ENCODE measurements at regions not wholly inside any gene's neighbourhood (a gene's known extent, or its start where the extent isn't known, plus 50 kb on each side); places are given as distances from the start of the nearest gene placed in this dataset.

DNA sequence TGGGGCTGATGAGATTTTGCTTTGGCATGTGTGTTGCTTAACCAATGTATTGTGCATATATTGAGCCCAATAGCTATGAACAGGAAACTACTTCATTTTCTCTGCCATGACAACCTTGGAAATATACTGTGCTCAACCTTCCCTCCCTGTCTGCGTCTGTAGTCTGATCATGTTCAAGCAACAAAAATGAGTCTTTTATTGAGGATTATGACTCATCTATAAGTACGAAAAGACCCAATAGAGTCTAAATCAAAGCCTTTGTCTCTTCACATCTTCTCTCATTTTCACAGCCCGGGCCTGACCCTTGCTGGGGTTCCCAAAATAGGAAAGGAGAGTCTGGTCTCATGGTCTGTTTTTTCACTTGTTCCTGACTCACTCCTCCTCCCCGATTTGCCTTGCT, 158.2 kb downstream of the CAND1 start:
- Histone ChIP-seq H2BK5ac (ENCODE audit: low read depth, low read length, poor library complexity, severe bottlenecking) (no peak overlapping the region), H3K14ac (replicated peaks; ENCODE audit: low read depth, low read length) (no peak overlapping the region), H2AFZ (replicated peaks; ENCODE audit: low read length, poor library complexity) (no peak overlapping the region), H3K18ac (ENCODE audit: low read depth, low read length) (no peak overlapping the region), H3K4me3 (ENCODE audit: insufficient read depth, low read depth, low read length) (no peak overlapping the region), H3K79me1 (ENCODE audit: low read depth in 1 of 2, low read length in 2 of 2) (no peaks in the 10 kb centered on the region), H3K27ac (ENCODE audit: insufficient read depth, low read length) (no peak overlapping the region), H3K9me1 (ENCODE audit: insufficient read depth, low read length) (peaks cover 4% of the 10 kb centered on the region; the same call in 1 of the 2 replicates), H2BK20ac (ENCODE audit: low read depth, low read length) (no peak overlapping the region), H3K36me3 (ENCODE audit: control insufficient read depth, insufficient read depth, low read length) (no peaks in the 10 kb centered on the region), H3K23ac (ENCODE audit: low read depth, low read length) (no peak overlapping the region), H4K5ac (ENCODE audit: low read depth, low read length) (no peak overlapping the region), H4K8ac (ENCODE audit: low read depth in 2 of 2, low read length in 2 of 2) (no peak overlapping the region), H3K9me3 (ENCODE audit: control insufficient read depth, insufficient read depth, low read length) (no peaks in the 10 kb centered on the region), H4K91ac (ENCODE audit: insufficient read depth, low read depth, low read length) (no peak overlapping the region), H2BK120ac (ENCODE audit: low read depth, low read length) (no peak overlapping the region), H2AK9ac (replicated peaks; ENCODE audit: low read depth, low read length, poor library complexity) (no peak overlapping the region), H3K4me2 (ENCODE audit: low read depth, low read length) (no peak overlapping the region), H3K4me1 (ENCODE audit: control insufficient read depth, insufficient read depth, low read length) (peaks cover 9% of the 10 kb centered on the region), H2AK5ac (ENCODE audit: low read depth, low read length) (no peak overlapping the region), H3K56ac (ENCODE audit: extremely low read depth, insufficient read depth, low read length) (no peak overlapping the region), H3K4ac (ENCODE audit: low read depth, low read length) (no peak overlapping the region), H2BK15ac (ENCODE audit: low read depth, low read length) (no peak overlapping the region), H4K20me1 (ENCODE audit: insufficient read depth, low read length) (no peaks in the 10 kb centered on the region), H3K27me3 (ENCODE audit: control insufficient read depth, insufficient read depth, low read length) (no peaks in the 10 kb centered on the region), H3K9ac (ENCODE audit: low read depth, low read length) (no peak overlapping the region)
- POLR2A ChIA-PET (ENCODE audit: unreplicated experiment): no interaction called here
- intact Hi-C loops (cut with micrococcal nuclease) (no loop called here), dilution Hi-C loops (cut with HindIII; ENCODE audit: low sequenced_read_pairs, unreplicated experiment) (no loop called here), in situ Hi-C loops (cut with MboI; ENCODE audit: low sequenced_read_pairs) (no loop called here)
- ATAC-seq (ENCODE audit: low read depth): no peak
- TF ChIP-seq, protein P1, sequence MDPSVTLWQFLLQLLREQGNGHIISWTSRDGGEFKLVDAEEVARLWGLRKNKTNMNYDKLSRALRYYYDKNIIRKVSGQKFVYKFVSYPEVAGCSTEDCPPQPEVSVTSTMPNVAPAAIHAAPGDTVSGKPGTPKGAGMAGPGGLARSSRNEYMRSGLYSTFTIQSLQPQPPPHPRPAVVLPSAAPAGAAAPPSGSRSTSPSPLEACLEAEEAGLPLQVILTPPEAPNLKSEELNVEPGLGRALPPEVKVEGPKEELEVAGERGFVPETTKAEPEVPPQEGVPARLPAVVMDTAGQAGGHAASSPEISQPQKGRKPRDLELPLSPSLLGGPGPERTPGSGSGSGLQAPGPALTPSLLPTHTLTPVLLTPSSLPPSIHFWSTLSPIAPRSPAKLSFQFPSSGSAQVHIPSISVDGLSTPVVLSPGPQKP (IDR thresholded peaks at IDR 0.05; ENCODE audit: borderline replicate concordance, low read depth, low read length): no peak
- TF ChIP-seq FOS (IDR thresholded peaks at IDR 0.05; ENCODE audit: low read depth, low read length): no peak
- TF ChIP-seq, protein P2, sequence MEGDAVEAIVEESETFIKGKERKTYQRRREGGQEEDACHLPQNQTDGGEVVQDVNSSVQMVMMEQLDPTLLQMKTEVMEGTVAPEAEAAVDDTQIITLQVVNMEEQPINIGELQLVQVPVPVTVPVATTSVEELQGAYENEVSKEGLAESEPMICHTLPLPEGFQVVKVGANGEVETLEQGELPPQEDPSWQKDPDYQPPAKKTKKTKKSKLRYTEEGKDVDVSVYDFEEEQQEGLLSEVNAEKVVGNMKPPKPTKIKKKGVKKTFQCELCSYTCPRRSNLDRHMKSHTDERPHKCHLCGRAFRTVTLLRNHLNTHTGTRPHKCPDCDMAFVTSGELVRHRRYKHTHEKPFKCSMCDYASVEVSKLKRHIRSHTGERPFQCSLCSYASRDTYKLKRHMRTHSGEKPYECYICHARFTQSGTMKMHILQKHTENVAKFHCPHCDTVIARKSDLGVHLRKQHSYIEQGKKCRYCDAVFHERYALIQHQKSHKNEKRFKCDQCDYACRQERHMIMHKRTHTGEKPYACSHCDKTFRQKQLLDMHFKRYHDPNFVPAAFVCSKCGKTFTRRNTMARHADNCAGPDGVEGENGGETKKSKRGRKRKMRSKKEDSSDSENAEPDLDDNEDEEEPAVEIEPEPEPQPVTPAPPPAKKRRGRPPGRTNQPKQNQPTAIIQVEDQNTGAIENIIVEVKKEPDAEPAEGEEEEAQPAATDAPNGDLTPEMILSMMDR (conservative IDR thresholded peaks at IDR 0.05; ENCODE audit: low read depth, low read length): no peak
- no peak for TF ChIP-seq BHLHE40 (IDR thresholded peaks at IDR 0.05; ENCODE audit: low read depth, low read length)
- TF ChIP-seq NFE2L2 (IDR thresholded peaks at IDR 0.05; ENCODE audit: low read depth, low read length): no peak
- TF ChIP-seq, protein P3, sequence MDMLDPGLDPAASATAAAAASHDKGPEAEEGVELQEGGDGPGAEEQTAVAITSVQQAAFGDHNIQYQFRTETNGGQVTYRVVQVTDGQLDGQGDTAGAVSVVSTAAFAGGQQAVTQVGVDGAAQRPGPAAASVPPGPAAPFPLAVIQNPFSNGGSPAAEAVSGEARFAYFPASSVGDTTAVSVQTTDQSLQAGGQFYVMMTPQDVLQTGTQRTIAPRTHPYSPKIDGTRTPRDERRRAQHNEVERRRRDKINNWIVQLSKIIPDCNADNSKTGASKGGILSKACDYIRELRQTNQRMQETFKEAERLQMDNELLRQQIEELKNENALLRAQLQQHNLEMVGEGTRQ (IDR thresholded peaks at IDR 0.05; ENCODE audit: low read depth, low read length): no peak
- TF ChIP-seq SMC3 (IDR thresholded peaks at IDR 0.05; ENCODE audit: low read depth, low read length): no peak
- TF ChIP-seq MXI1 (IDR thresholded peaks at IDR 0.05; ENCODE audit: borderline replicate concordance, low read depth, low read length): no peak
- no peak for TF ChIP-seq CEBPB (IDR thresholded peaks at IDR 0.05; ENCODE audit: low read depth, low read length)
- TF ChIP-seq MAFK (IDR thresholded peaks at IDR 0.05; ENCODE audit: low read depth, low read length): no peak
- no peak for TF ChIP-seq RAD21 (IDR thresholded peaks at IDR 0.05; ENCODE audit: low read length)
- TF ChIP-seq RFX5 (IDR thresholded peaks at IDR 0.05; ENCODE audit: low read depth, low read length): no peak
- TF ChIP-seq MAZ (IDR thresholded peaks at IDR 0.05; ENCODE audit: borderline replicate concordance, low read depth, low read length): no peak
- no peak for TF ChIP-seq RCOR1 (IDR thresholded peaks at IDR 0.05; ENCODE audit: insufficient replicate concordance, low read length)
- no peak for TF ChIP-seq CHD1 (IDR thresholded peaks at IDR 0.05; ENCODE audit: low read depth, low read length)
- TF ChIP-seq POLR2A (IDR thresholded peaks at IDR 0.05; ENCODE audit: low read depth, low read length): no peak
- BruUV-seq (replicated peaks): no TSS peak
- WGBS, 2 experiments (ENCODE audit: extremely low coverage in 2 of 2, insufficient read length in 1 of 2): 83% methylated on average over 1 of the region's 4 CpGs; no CpG with 5 or more reads in 1 of the 2 experiments
- no peak for DNase-seq
- CTCF ChIA-PET: no interaction called here
